GM06990 (cell line): ENCODE measurements at regions not wholly inside any gene's neighbourhood (a gene's known extent, or its start where the extent isn't known, plus 50 kb on each side); places are given as distances from the start of the nearest gene placed in this dataset.
"Not testable (repeated sequence)": the region's sequence is repeated elsewhere in the genome, so short reads cannot be mapped to it uniquely, and the experiment has no call there.

Experiments
- DNase-seq: peaks from one replicate; pipeline ENCODE4 v3.0.0-alpha.2; 2011; ENCODE audit not compliant: insufficient read length; ENCODE audit errors: extremely low read depth
- H3K27me3 ChIP-seq: replicated peaks from 2 replicates; pipeline ENCODE4 v1.6.0; 2011; ENCODE audit warnings: low read length; ENCODE audit not compliant: control insufficient read depth, insufficient read depth
- H3K36me3 ChIP-seq: 2 replicates; pipeline ENCODE4 v1.5.1; 2011; ENCODE audit warnings: low read length; ENCODE audit not compliant: control insufficient read depth, insufficient read depth
- H3K4me3 ChIP-seq: replicated peaks from 2 replicates; pipeline ENCODE4 v1.5.1; 2011; ENCODE audit warnings: low read depth, mild to moderate bottlenecking, control low read depth, low read length
- CTCF ChIP-seq: IDR thresholded peaks from 2 replicates; pipeline ENCODE4 v1.5.1; 2011; ENCODE audit warnings: low read length, control low read depth, mild to moderate bottlenecking, inconsistent platforms; ENCODE audit not compliant: insufficient read depth, poor library complexity, severe bottlenecking

DNA sequence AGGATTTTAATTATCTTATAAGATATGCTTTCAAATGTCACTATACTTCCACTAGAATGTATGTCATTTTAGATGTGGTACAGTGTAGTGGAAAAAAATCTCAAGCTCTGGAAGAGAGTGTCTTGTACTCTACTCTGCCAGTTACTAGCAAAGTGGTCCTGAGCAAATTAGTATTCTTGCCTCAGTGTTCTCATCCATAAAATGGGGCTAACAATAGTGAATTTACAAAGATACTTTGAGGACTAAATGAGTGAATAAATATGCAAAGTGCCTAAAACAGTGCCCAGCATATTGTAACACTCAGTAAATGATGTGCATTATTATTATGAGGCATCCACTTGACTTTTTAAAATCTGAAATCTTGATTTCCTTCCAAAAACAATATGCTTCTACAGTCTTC lies 488.9 kb upstream of the PHF14 start:
- no peak for DNase-seq
- no peaks in the 10 kb centered on the region for H3K36me3 ChIP-seq
- no peak for TF ChIP-seq CTCF
- H3K27me3 ChIP-seq: no peaks in the 10 kb centered on the region
- no peak overlapping the region for H3K4me3 ChIP-seq

DNA sequence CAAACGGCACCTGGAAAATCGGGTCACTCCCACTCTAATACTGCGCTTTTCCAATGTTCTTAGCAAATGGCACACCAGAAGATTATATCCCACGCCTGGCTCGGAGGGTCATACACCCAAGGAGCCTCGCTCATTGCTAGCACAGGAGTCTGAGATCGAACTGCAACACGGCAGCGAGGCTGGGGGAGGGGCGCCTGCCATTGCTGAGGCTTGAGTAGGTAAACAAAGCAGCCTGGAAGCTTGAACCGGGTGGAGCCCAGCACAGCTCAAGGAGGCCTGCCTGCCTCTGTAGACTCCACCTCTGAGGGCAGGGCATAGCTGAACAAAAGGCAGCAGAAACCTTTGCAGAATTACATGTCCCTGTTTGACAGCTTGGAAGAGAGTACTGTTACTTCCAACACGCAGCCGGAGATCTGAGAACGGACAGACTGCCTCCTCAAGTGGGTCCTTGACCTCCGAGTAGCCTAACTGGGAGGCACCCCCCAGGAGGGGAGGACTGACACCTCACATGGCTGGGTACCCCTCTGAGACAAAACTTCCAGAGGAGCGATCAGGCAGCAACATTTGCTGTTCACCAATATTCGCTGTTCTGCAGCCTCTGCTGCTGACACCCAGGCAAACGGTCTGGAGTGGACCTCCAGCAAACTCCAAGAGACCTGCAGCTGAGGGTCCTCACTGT lies 472.3 kb upstream of the PHF14 start:
- not testable (repeated sequence) for H3K27me3 ChIP-seq, DNase-seq, H3K36me3 ChIP-seq, H3K4me3 ChIP-seq

GRCh38 chr7:10507032-10507431 lies 466.6 kb upstream of the PHF14 start:
- no peak for TF ChIP-seq CTCF
- Histone ChIP-seq H3K36me3 (no peaks in the 10 kb centered on the region), H3K27me3 (no peaks in the 10 kb centered on the region), H3K4me3 (no peak overlapping the region)
- DNase-seq: no peak

- DNase-seq: no peak
- Histone ChIP-seq H3K4me3 (no peak overlapping the region), H3K27me3 (no peaks in the 10 kb centered on the region), H3K36me3 (no peaks in the 10 kb centered on the region)
- TF ChIP-seq CTCF: no peak
Measured at GRCh38 chr7:10521306-10521705, 452.4 kb upstream of the PHF14 start.

- not testable (repeated sequence) for H3K4me3 ChIP-seq, H3K27me3 ChIP-seq, DNase-seq, H3K36me3 ChIP-seq
Measured at GRCh38 chr7:10533429-10533828, 440.2 kb upstream of the PHF14 start.

- DNase-seq: no peak
- Histone ChIP-seq H3K36me3 (no peaks in the 10 kb centered on the region), H3K4me3 (no peak overlapping the region), H3K27me3 (no peaks in the 10 kb centered on the region)
- TF ChIP-seq CTCF: no peak
Measured at GRCh38 chr7:10536561-10536960, 437.1 kb upstream of the PHF14 start.

DNA sequence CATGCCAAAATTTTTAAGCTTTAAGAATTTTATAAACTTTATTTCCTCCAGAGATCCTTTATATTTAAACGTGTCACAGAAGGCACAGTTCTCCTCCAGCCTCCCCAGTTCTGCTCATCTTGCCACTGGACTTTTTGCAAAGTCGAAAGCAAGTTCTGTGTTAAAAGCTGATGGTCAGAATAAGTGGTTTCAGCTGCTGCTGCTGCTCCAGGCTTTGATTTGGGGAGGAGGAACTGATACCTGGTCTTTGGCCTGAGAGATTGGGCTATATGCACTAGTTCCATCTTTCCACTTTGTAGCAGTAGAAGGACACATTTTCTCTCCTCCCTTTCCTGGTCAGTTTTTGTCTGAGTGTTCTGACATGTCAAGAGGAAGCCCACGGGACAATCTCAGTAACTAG lies 435.9 kb upstream of the PHF14 start:
- no peak for TF ChIP-seq CTCF
- Histone ChIP-seq H3K36me3 (no peaks in the 10 kb centered on the region), H3K27me3 (no peaks in the 10 kb centered on the region), H3K4me3 (no peak overlapping the region)
- DNase-seq: no peak
